Left ventricle myocardium inferior (tissue), 1 donor: ENCODE measurements at regions not wholly inside any gene's neighbourhood (a gene's known extent, or its start where the extent isn't known, plus 50 kb on each side); places are given as distances from the start of the nearest gene placed in this dataset.
"Not testable (repeated sequence)": the region's sequence is repeated elsewhere in the genome, so short reads cannot be mapped to it uniquely, and the experiment has no call there.

ENCODE experiments used
- DNase-seq: peaks from one replicate; pipeline ENCODE4 v3.0.0-alpha.2; 2020
- H3K27ac ChIP-seq: fragments of 200-600 bp; replicated peaks from 2 replicates; pipeline ENCODE4 v1.8.0; 2021
- H3K27me3 ChIP-seq: fragments of 200-600 bp; 2 replicates; pipeline ENCODE4 v1.8.0; 2021; ENCODE audit warnings: low read depth
- H3K36me3 ChIP-seq: fragments of 200-600 bp; 2 replicates; pipeline ENCODE4 v1.8.0; 2021
- H3K4me1 ChIP-seq: fragments of 200-600 bp; 2 replicates; pipeline ENCODE4 v1.8.0; 2021
- H3K4me3 ChIP-seq: fragments of 200-600 bp; 2 replicates; pipeline ENCODE4 v1.8.0; 2021; ENCODE audit warnings: mild to moderate bottlenecking, moderate library complexity
- H3K9me3 ChIP-seq: fragments of 200-600 bp; replicated peaks from 2 replicates; pipeline ENCODE4 v1.8.0; 2021
- intact Hi-C: fragments of 100-400 bp; cut with micrococcal nuclease; formaldehyde crosslinking; loops from one replicate; pipeline ENCODE4 v1.11.0; 2022
- donor health status: DM: no; HTN: yes; CAD: no; lungs with severe emphysema.

GRCh38 chr15:20307137-20307536 is 234.5 kb downstream of the GOLGA6L6 start:
- H3K36me3 ChIP-seq, H3K4me1 ChIP-seq, H3K27me3 ChIP-seq, H3K9me3 ChIP-seq, DNase-seq, H3K4me3 ChIP-seq, intact Hi-C loops, H3K27ac ChIP-seq: not testable (repeated sequence)

- H3K36me3 ChIP-seq, intact Hi-C loops, H3K9me3 ChIP-seq, H3K4me1 ChIP-seq, H3K27ac ChIP-seq, H3K27me3 ChIP-seq, H3K4me3 ChIP-seq, DNase-seq: not testable (repeated sequence)
These were observed 235.0 kb downstream of the GOLGA6L6 start for GRCh38 chr15:20306497-20307106.

GRCh38 chr15:20305912-20306311 is 235.7 kb downstream of the GOLGA6L6 start:
- H3K4me3 ChIP-seq, H3K36me3 ChIP-seq, H3K27me3 ChIP-seq, H3K4me1 ChIP-seq, H3K9me3 ChIP-seq, DNase-seq, intact Hi-C loops, H3K27ac ChIP-seq: not testable (repeated sequence)

- intact Hi-C loops, H3K4me1 ChIP-seq, H3K36me3 ChIP-seq, H3K27ac ChIP-seq, H3K27me3 ChIP-seq, H3K9me3 ChIP-seq, H3K4me3 ChIP-seq, DNase-seq: not testable (repeated sequence)
These were observed 236.6 kb downstream of the GOLGA6L6 start for GRCh38 chr15:20305015-20305465.

- H3K4me1 ChIP-seq, DNase-seq, H3K27ac ChIP-seq, H3K9me3 ChIP-seq, H3K4me3 ChIP-seq, H3K27me3 ChIP-seq, intact Hi-C loops, H3K36me3 ChIP-seq: not testable (repeated sequence)
These were observed 237.2 kb downstream of the GOLGA6L6 start for GRCh38 chr15:20304282-20305014.

GRCh38 chr15:20303248-20304171 is 238.1 kb downstream of the GOLGA6L6 start:
- H3K27ac ChIP-seq, H3K36me3 ChIP-seq, H3K4me1 ChIP-seq, H3K4me3 ChIP-seq, DNase-seq, H3K27me3 ChIP-seq, H3K9me3 ChIP-seq, intact Hi-C loops: not testable (repeated sequence)

- H3K4me1 ChIP-seq, H3K27ac ChIP-seq, H3K4me3 ChIP-seq, intact Hi-C loops, H3K9me3 ChIP-seq, H3K36me3 ChIP-seq, DNase-seq, H3K27me3 ChIP-seq: not testable (repeated sequence)
These were observed 239.2 kb downstream of the GOLGA6L6 start for GRCh38 chr15:20302141-20303069.

- DNase-seq, H3K27me3 ChIP-seq, intact Hi-C loops, H3K4me1 ChIP-seq, H3K4me3 ChIP-seq, H3K27ac ChIP-seq, H3K9me3 ChIP-seq, H3K36me3 ChIP-seq: not testable (repeated sequence)
These were observed 240.0 kb downstream of the GOLGA6L6 start for GRCh38 chr15:20301471-20302081.

- H3K4me3 ChIP-seq, H3K27ac ChIP-seq, H3K9me3 ChIP-seq, DNase-seq, H3K4me1 ChIP-seq, H3K27me3 ChIP-seq, H3K36me3 ChIP-seq, intact Hi-C loops: not testable (repeated sequence)
These were observed 240.6 kb downstream of the GOLGA6L6 start for GRCh38 chr15:20301041-20301390.

- H3K27ac ChIP-seq, H3K4me3 ChIP-seq, DNase-seq, H3K36me3 ChIP-seq, intact Hi-C loops, H3K27me3 ChIP-seq, H3K9me3 ChIP-seq, H3K4me1 ChIP-seq: not testable (repeated sequence)
These were observed 241.1 kb downstream of the GOLGA6L6 start for GRCh38 chr15:20300351-20301040.

GRCh38 chr15:20297603-20298123 is 243.9 kb downstream of the GOLGA6L6 start:
- Histone ChIP-seq H3K27me3 (peaks cover 29% of the 10 kb centered on the region), H3K9me3 (peaks cover 13% of the 10 kb centered on the region)
- H3K4me1 ChIP-seq, H3K27ac ChIP-seq, H3K36me3 ChIP-seq, intact Hi-C loops, DNase-seq, H3K4me3 ChIP-seq: not testable (repeated sequence)

GRCh38 chr15:20296261-20296660 is 245.3 kb downstream of the GOLGA6L6 start:
- not testable (repeated sequence) for DNase-seq

More at GRCh38 chr15:20296261-20296660, 245.3 kb downstream of the GOLGA6L6 start:
- H3K4me1 ChIP-seq, H3K27ac ChIP-seq, H3K4me3 ChIP-seq, H3K36me3 ChIP-seq, intact Hi-C loops: not testable (repeated sequence)
- Histone ChIP-seq H3K9me3 (peaks cover 13% of the 10 kb centered on the region), H3K27me3 (peaks cover 40% of the 10 kb centered on the region)
